ENCODE measurements at regions not wholly inside any gene's neighbourhood (a gene's known extent, or its start where the extent isn't known, plus 50 kb on each side); places are given as distances from the start of the nearest gene placed in this dataset.
"Not testable (repeated sequence)": the region's sequence is repeated elsewhere in the genome, so short reads cannot be mapped to it uniquely, and the experiment has no call there.

- no peak for DNase-seq
These were observed 62.7 kb upstream of the GRID2 start for GRCh38 chr4:92241094-92241493.

- DNase-seq = no peak
These were observed 57.4 kb upstream of the GRID2 start for GRCh38 chr4:92246384-92246783.

GRCh38 chr4:92249541-92249940, 54.2 kb upstream of the GRID2 start:
- DNase-seq = no peak

GRCh38 chr4:92251711-92252110, 52.1 kb upstream of the GRID2 start:
- DNase-seq = no peak

- not testable (repeated sequence) for DNase-seq
These were observed 51.4 kb upstream of the GRID2 start for GRCh38 chr4:92252358-92252757.

GRCh38 chr4:92252846-92253245, 50.9 kb upstream of the GRID2 start:
- no peak for DNase-seq

GRCh38 chr4:92253550-92253949, 50.2 kb upstream of the GRID2 start:
- no peak for DNase-seq
